ENCODE measurements at regions not wholly inside any gene's neighbourhood (a gene's known extent, or its start where the extent isn't known, plus 50 kb on each side); places are given as distances from the start of the nearest gene placed in this dataset.
"Not testable (repeated sequence)": the region's sequence is repeated elsewhere in the genome, so short reads cannot be mapped to it uniquely, and the experiment has no call there.

- DNase-seq (ENCODE audit: low read depth), result peak; percentile 59
- no peak overlapping the region for H3K4me3 ChIP-seq (ENCODE audit: low read depth, low read length)
- TF ChIP-seq CTCF (IDR thresholded peaks at IDR 0.05; ENCODE audit: insufficient read depth, low read depth, low read length), result no peak
These were observed 72.5 kb upstream of the RASA1 start for GRCh38 chr5:87195104-87195591.

DNA sequence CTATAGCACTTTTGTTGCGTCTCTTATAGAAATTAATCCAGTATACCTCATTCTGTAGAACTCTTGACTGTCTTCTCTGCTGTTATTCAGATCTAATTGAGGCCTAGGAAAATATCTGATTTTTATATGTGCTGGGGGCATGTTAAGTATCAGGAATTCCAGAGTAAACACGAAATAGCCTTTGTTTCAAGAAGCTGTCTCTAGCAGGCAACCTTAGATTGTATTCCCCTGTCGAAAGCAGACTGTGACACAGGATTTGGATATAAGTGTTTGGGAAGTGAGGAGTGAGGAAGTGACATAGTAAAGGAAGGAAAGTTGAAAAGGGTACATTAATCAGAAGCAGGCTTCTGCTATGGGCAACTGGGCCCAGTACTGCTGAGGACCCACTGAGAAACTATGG lies 72.1 kb upstream of the RASA1 start:
- DNase-seq (ENCODE audit: low read depth), result peak; percentile 6
- H3K4me3 ChIP-seq (ENCODE audit: low read depth, low read length), result no peak overlapping the region
- no peak for TF ChIP-seq CTCF (IDR thresholded peaks at IDR 0.05; ENCODE audit: insufficient read depth, low read depth, low read length)

GRCh38 chr5:87198010-87198409 lies 69.7 kb upstream of the RASA1 start:
- no peak overlapping the region for H3K4me3 ChIP-seq (ENCODE audit: low read depth, low read length)
- TF ChIP-seq CTCF (IDR thresholded peaks at IDR 0.05; ENCODE audit: insufficient read depth, low read depth, low read length), result no peak
- no peak for DNase-seq (ENCODE audit: low read depth)

- DNase-seq (ENCODE audit: low read depth); H3K4me3 ChIP-seq (ENCODE audit: low read depth, low read length): not testable (repeated sequence)
These were observed 68.4 kb upstream of the RASA1 start for GRCh38 chr5:87199246-87199645.

DNA sequence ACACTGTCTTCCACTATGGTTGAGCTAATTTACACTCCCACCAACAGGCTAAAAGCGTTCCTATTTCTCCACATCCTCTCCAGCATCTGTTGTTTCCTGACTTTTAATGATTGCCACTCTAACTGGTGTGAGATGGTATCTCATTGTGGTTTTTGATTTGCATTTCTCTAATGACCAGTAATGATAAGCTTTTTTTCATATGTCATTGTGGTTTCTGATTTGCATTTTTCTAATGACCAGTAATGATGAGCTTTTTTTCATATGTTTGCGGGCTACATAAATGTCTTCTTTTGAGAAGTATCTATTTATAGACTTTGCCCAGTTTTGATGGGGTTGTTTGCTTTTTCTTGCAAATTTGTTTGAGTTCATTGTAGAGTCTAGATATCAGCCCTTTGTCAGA lies 68.0 kb upstream of the RASA1 start:
- peak; percentile 9 for DNase-seq (ENCODE audit: low read depth)
- not testable (repeated sequence) for H3K4me3 ChIP-seq (ENCODE audit: low read depth, low read length)

DNA sequence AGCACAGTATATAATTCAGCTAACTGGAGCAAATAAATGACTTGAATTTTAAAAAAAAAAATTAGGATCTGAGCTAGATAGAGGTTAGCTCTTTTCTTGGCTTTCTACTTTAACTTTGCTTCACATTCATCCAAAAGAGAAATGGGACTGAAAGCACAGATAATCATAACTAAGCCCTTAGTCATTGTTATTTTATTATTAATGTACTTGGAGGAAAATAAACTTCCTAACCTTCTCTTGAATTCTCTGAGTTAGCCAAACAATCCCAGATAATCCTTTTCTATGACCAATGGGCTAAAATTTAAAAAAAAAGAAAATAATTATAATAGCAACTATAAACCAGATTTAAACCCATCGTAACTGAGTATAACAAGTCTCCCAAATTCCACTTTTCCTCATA lies 57.6 kb upstream of the RASA1 start:
- H3K4me3 ChIP-seq (ENCODE audit: low read depth, low read length), result no peak overlapping the region
- DNase-seq (ENCODE audit: low read depth), result no peak
- no peak for TF ChIP-seq CTCF (IDR thresholded peaks at IDR 0.05; ENCODE audit: insufficient read depth, low read depth, low read length)

DNA sequence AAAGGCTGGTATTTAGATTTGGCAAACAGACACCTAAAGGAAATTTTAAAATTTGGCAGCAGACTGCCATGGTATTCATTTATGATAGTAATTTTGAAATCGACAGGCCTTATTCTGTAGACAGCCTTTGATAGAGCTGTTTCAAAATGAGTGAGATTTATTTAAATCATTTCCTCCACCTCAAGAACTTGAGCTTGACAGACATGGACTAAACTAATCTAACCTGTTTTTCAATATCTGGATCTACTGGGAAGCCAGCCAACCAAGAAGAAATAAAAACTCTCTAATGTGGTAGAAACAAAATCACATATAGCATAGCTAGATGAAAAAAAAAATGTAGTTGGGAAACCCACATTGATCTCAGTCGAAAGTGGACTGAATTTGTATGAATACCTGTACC lies 56.9 kb upstream of the RASA1 start:
- H3K4me3 ChIP-seq (ENCODE audit: low read depth, low read length), result no peak overlapping the region
- no peak for DNase-seq (ENCODE audit: low read depth)
- no peak for TF ChIP-seq CTCF (IDR thresholded peaks at IDR 0.05; ENCODE audit: insufficient read depth, low read depth, low read length)

DNA sequence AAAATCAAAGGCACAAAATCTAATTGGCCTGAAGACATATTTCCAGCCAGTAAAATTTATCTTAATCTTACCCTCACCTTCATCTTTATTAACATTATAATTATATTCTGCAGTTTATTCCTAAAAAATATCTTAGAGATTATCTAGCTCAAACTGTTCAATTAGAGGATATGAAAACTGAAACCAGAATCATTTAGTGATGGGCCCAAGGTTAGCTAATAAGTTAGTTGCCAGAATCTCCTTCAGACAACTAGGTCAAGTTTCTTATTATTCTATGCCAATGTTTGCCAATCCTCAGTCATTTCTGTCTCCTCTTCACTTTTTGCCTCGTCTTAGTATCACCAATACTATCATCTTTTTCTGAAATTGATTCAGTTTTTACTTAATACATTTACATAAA lies 56.0 kb upstream of the RASA1 start:
- DNase-seq (ENCODE audit: low read depth), result no peak
- no peak for TF ChIP-seq CTCF (IDR thresholded peaks at IDR 0.05; ENCODE audit: insufficient read depth, low read depth, low read length)
- no peak overlapping the region for H3K4me3 ChIP-seq (ENCODE audit: low read depth, low read length)

DNA sequence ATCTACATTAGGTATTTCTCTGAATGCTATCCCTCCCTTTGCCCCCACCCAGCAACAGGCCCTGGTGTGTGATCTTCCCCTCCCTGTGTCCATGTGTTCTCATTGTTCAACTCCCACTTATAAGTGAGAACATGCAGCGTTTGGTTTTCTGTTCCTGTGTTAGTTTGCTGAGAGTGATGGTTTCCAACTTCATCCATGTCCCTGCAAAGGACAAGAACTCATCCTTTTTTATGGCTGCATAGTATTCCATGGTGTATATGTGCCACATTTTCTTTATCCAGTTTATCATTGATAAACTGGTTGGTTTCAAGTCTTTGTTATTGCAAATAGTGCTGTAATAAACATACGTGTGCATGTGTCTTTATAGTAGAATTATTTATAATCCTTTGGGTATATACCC lies 55.5 kb upstream of the RASA1 start:
- not testable (repeated sequence) for H3K4me3 ChIP-seq (ENCODE audit: low read depth, low read length); DNase-seq (ENCODE audit: low read depth)

DNA sequence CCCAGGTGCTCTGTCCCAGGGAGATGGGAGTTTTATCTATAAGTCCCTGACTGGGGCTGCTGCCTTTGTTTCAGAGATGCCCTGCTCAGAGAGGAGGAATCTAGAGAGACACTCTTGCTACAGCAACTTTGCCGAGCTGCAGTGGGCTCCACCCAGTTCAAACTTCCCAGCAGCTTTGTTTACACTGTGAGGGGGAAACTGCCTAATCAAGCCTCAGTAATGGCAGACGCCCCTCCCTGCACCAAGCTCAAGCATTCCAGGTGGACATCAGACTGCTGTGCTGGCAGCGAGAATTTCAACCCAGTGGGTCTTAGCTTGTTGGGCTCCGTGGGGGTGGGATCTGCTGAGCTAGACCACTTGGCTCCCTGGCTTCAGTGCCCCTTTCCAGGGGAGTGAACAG lies 50.2 kb upstream of the RASA1 start:
- not testable (repeated sequence) for H3K4me3 ChIP-seq (ENCODE audit: low read depth, low read length); DNase-seq (ENCODE audit: low read depth)

Data from fibroblast of villous mesenchyme (primary cell).